Lower leg skin (tissue), 4 donors: ENCODE measurements at regions not wholly inside any gene's neighbourhood (a gene's known extent, or its start where the extent isn't known, plus 50 kb on each side); places are given as distances from the start of the nearest gene placed in this dataset.

Experiments used
- DNase-seq, 2 donors: peaks; one replicate each; pipeline ENCODE4 v3.0.0-alpha.2; 2019; ENCODE audit warnings: low spot score in 2 of 2
- H3K4me3 ChIP-seq: fragments of 200-600 bp; sonication (generic); 2 replicates; pipeline ENCODE4 v1.5.1; 2017; ENCODE audit warnings: mild to moderate bottlenecking, low read depth; ENCODE audit not compliant: poor library complexity, severe bottlenecking
- POLR2A ChIP-seq, 2 donors: fragments of 450-650 bp; IDR thresholded peaks; one replicate each; pipeline ENCODE4 v1.6.1; 2016 to 2017; ENCODE audit warnings: antibody characterized with exemption in 2 of 2, mild to moderate bottlenecking in 1 of 2, moderate library complexity in 1 of 2
- WGBS, 2 donors: methylation state at CpG; one replicate each; pipeline ENCODE4 v1.1.5; 2018; 5-methylcytosine and 5-hydroxymethylcytosine counted together
- intact Hi-C: fragments of 100-400 bp; cut with DNase I; formaldehyde crosslinking; loops from one replicate; pipeline ENCODE4 v1.15.0; 2023; ENCODE audit warnings: low total_unique reads
- TF ChIP-seq, protein P1 (sequence below), 3 donors: fragments of 450-650 bp; IDR thresholded peaks; one replicate each; pipeline ENCODE4 v1.5.1; 2016; ENCODE audit warnings: antibody characterized with exemption in 3 of 3, mild to moderate bottlenecking in 3 of 3, moderate library complexity in 2 of 3

DNA sequence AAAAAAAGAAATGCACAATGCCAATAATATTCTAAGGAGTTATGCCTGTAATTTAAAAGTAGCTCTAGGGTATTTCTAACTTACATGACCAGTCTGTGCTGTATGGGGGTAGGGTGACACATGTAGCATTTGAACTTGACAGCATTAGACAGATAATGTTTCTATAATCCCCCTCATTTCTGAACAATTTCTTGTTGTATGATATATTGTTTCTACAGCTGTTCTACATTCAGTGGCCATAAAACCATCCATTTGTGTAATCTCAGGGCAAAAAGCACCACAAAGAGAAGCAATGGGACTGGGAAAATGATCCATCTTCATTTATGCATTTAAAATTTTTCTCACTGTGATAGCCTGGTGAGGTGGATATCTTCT is 767.8 kb downstream of the TFAP2A start:
- H3K4me3 ChIP-seq = no peak overlapping the region
- DNase-seq = no peak
- intact Hi-C loops = no loop called here
- TF ChIP-seq, protein P1, sequence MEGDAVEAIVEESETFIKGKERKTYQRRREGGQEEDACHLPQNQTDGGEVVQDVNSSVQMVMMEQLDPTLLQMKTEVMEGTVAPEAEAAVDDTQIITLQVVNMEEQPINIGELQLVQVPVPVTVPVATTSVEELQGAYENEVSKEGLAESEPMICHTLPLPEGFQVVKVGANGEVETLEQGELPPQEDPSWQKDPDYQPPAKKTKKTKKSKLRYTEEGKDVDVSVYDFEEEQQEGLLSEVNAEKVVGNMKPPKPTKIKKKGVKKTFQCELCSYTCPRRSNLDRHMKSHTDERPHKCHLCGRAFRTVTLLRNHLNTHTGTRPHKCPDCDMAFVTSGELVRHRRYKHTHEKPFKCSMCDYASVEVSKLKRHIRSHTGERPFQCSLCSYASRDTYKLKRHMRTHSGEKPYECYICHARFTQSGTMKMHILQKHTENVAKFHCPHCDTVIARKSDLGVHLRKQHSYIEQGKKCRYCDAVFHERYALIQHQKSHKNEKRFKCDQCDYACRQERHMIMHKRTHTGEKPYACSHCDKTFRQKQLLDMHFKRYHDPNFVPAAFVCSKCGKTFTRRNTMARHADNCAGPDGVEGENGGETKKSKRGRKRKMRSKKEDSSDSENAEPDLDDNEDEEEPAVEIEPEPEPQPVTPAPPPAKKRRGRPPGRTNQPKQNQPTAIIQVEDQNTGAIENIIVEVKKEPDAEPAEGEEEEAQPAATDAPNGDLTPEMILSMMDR (IDR thresholded peaks at IDR 0.05) = no peak
- no peak for TF ChIP-seq POLR2A (IDR thresholded peaks at IDR 0.05)

DNA sequence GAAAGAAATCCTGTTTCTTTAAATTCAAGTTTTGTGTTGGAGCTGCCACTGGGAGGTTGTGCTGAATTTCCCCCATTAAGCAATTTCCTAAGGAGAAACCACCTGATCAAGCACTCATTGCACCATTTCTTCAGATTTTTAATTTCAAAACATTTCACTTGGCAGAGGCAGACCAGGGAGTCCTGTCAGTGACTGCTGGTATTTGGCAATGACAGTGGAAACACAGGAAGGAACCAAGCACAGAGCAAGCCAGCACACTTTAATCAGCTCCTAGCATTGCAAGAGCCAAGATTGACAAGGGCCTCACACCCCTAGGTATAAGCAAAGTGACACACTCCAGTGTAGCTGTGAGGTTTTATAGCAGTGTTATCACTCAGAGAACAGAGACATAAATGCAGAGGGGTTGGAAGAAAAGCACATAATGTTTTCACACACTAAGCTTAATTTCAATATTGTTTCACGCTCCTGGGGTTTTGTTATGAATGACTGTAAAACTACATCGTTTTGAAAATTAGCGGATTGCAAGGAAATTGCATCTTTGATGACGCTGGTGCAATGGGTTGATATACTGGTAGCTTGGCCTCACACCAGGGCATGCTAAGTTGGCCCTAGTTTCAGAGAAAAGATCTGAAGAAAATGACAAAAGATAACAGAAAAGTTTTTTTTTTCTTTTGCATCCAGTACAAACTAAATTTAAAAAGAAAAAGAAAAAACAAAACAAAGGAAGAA is 768.4 kb downstream of the TFAP2A start:
- no peak for DNase-seq
- H3K4me3 ChIP-seq = no peak overlapping the region
- TF ChIP-seq POLR2A (IDR thresholded peaks at IDR 0.05) = no peak
- TF ChIP-seq, protein P1 (IDR thresholded peaks at IDR 0.05) = no peak
- WGBS, 2 donors = 52 to 64% methylated on average over 4 of the region's 4 CpGs
- intact Hi-C loops = no loop called here

DNA sequence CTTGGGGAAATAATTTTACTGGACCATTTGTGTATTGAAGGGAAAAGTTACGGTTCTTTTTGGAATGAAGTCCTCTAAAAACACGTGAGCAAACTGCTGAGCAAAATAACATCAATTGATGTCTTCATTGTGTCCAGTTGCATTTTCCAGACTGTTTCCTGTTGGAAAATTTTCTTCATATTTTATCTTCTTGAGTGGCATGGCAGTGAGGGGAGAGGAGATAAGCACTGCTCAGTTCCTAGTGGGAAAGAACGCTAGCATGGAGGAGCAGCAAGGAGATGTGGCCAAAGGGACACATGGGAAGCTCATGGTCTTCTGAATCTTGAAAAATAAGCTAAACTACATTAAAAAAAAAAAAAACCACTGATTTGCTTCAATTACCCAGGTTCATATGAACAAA is 776.0 kb downstream of the TFAP2A start:
- no peak for DNase-seq
- WGBS, 2 donors = 90 to 92% methylated on average over 3 of the region's 3 CpGs
- TF ChIP-seq, protein P1 (IDR thresholded peaks at IDR 0.05) = no peak
- TF ChIP-seq POLR2A (IDR thresholded peaks at IDR 0.05) = no peak
- intact Hi-C loops = no loop called here
- H3K4me3 ChIP-seq = no peak overlapping the region

DNA sequence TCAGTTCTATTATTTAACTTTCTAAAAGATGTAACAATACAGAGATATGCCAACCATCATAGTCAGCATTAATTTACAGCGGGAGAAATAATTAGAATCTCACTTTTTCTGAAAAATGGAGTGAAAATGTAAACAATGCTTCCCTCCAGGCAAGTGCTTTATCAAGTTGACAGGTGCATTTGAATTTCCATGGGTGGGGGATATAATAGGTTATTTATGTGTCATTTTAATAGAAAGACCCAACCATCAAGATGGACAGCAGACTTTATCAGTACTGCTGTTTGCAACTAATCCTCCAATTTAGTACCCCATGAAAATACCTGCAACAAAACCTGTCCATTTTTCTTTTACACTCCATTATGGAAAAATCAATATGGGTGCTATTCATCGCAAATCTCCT is 780.1 kb downstream of the TFAP2A start:
- no peak for DNase-seq
- TF ChIP-seq, protein P1 (IDR thresholded peaks at IDR 0.05) = no peak
- no peak for TF ChIP-seq POLR2A (IDR thresholded peaks at IDR 0.05)
- WGBS, 2 donors = 84 to 96% methylated on average over 2 of the region's 2 CpGs
- intact Hi-C loops = no loop called here
- H3K4me3 ChIP-seq = no peak overlapping the region

DNA sequence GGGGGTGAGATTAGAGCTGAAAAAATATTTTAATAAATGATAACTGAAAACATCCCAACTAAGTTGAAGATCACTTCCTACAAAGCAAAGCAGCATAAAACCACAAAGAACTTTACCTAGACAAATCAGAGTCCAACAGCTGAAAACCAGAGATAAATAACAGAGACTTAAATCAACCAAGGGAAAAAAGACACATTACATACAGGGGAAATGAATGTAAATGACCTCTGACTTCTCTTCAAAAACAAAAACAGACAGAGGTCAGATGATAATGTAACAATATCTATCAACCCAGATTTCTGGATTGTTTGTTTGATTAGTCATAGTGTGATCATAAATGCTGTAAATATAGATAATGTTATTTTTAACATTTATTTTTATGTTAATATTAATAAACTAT is 782.8 kb downstream of the TFAP2A start:
- intact Hi-C loops = no loop called here
- TF ChIP-seq, protein P1 (IDR thresholded peaks at IDR 0.05) = no peak
- no peak for TF ChIP-seq POLR2A (IDR thresholded peaks at IDR 0.05)
- no peak overlapping the region for H3K4me3 ChIP-seq
- no peak for DNase-seq

DNA sequence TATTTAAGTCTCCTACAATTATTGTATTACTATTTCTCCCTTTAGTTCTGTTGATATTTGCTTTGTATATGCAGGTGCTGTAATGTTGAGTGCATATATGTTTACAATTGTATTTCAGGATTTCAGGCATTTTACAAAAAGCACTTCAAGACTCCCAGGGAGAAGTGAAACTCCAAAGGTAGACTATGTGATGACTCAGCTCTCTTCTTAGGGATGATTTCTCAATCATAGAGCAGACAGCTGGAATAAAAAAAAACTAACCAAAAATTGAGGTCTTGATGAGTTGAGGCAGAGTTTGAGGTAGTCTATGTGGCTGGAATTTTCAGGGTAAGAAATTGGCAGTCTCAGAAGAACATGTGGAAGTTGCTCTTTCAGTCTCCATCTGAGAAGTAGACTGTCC is 786.1 kb downstream of the TFAP2A start:
- H3K4me3 ChIP-seq = no peak overlapping the region
- no peak for TF ChIP-seq POLR2A (IDR thresholded peaks at IDR 0.05)
- TF ChIP-seq, protein P1 (IDR thresholded peaks at IDR 0.05) = no peak
- DNase-seq = no peak
- intact Hi-C loops = no loop called here
